Endothelial cell of umbilical vein (primary cell): ENCODE measurements at regions not wholly inside any gene's neighbourhood (a gene's known extent, or its start where the extent isn't known, plus 50 kb on each side); places are given as distances from the start of the nearest gene placed in this dataset.

Source experiments
- BruUV-seq: library from RNA; stranded (reverse); fragments of 400-500 nt; replicated peaks from 2 replicates; lab custom pipeline; 2021; lab: Mats Ljungman, UMichigan
- CTCF ChIA-PET: fragments of 300-600, 350-600 bp; sonication (Branson Sonifier 250); formaldehyde crosslinking; loops from one replicate; lab custom pipeline; 2021; ENCODE audit warnings: antibody characterized with exemption, inconsistent platforms; lab: Charles Lee
- POLR2A ChIA-PET: fragments of 300-600, 350-600 bp; sonication (Branson Sonifier 250); formaldehyde crosslinking; loops from one replicate; lab custom pipeline; 2021; ENCODE audit warnings: antibody characterized with exemption, inconsistent platforms; lab: Charles Lee
- DNase-seq: peaks from one replicate; pipeline ENCODE4 v3.0.0-alpha.2; 2011; ENCODE audit warnings: low read depth, low spot score
- FAIRE-seq: peaks from 2 replicates; lab custom pipeline; 2011; peaks lifted over from hg19 to GRCh38; lab: Jason Lieb, UNC
- H2AFZ ChIP-seq: 2 replicates; pipeline ENCODE4 v1.6.0; 2012; ENCODE audit warnings: low read depth, low read length, control low read depth, inconsistent platforms
- H3K27ac ChIP-seq: 2 replicates; pipeline ENCODE4 v1.5.1; 2011; ENCODE audit warnings: low read depth, mild to moderate bottlenecking, control low read depth, low read length, moderate library complexity; ENCODE audit not compliant: insufficient read depth
- H3K27me3 ChIP-seq, 2 experiments: 2 replicates each; pipeline versions ENCODE4 v1.6.0 to v1.6.1; 2011; ENCODE audit warnings: low read length in 2 of 2, mixed read lengths in 1 of 2; ENCODE audit not compliant: control insufficient read depth in 2 of 2, insufficient read depth in 2 of 2
- H3K36me3 ChIP-seq, 2 experiments: 2 replicates in 1 of 2; 3 replicates in 1 of 2; pipeline ENCODE4 v1.5.1; 2011; ENCODE audit warnings: low read length in 2 of 2, mild to moderate bottlenecking in 1 of 2, moderate library complexity in 1 of 2; ENCODE audit not compliant: control insufficient read depth in 2 of 2, insufficient read depth in 2 of 2; ENCODE audit errors: extremely low read depth in 1 of 2
- H3K4me1 ChIP-seq: 3 replicates; pipeline ENCODE4 v1.5.1; 2011; ENCODE audit warnings: mild to moderate bottlenecking, low read length; ENCODE audit not compliant: control insufficient read depth, insufficient read depth; ENCODE audit errors: extremely low read depth
- H3K4me2 ChIP-seq: 2 replicates; pipeline ENCODE4 v1.6.1; 2011; ENCODE audit warnings: low read length, control low read depth, mixed read lengths; ENCODE audit not compliant: insufficient read depth
- H3K4me3 ChIP-seq, 3 experiments: fragments of 200-600 bp in 1 of 3; sonication (generic), shearing (Covaris generic) in 1 of 3; replicated peaks in 1 of 3; 2 replicates each; pipeline ENCODE4 v1.5.1; 2011 to 2016; ENCODE audit warnings: control low read depth in 3 of 3, low read length in 3 of 3, mild to moderate bottlenecking in 2 of 3, inconsistent platforms in 1 of 3, low read depth in 1 of 3, moderate library complexity in 1 of 3; ENCODE audit not compliant: insufficient read depth in 1 of 3
- H3K79me2 ChIP-seq: 2 replicates; pipeline ENCODE4 v1.6.0; 2012; ENCODE audit warnings: low read length, inconsistent platforms; ENCODE audit not compliant: control insufficient read depth, insufficient read depth
- H3K9ac ChIP-seq: replicated peaks from 2 replicates; pipeline ENCODE3; 2011; ENCODE audit warnings: low read length, control low read depth; ENCODE audit not compliant: insufficient read depth; ENCODE audit errors: extremely low read depth
- H3K9me1 ChIP-seq: replicated peaks from 3 replicates; pipeline ENCODE4 v1.6.0; 2011; ENCODE audit warnings: mild to moderate bottlenecking, low read length; ENCODE audit not compliant: control insufficient read depth, insufficient read depth; ENCODE audit errors: extremely low read depth
- H3K9me3 ChIP-seq: replicated peaks from 2 replicates; pipeline ENCODE4 v1.5.1; 2012; ENCODE audit warnings: low read length, inconsistent platforms; ENCODE audit not compliant: control insufficient read depth, insufficient read depth
- H4K20me1 ChIP-seq: replicated peaks from 2 replicates; pipeline ENCODE3; 2011; ENCODE audit warnings: mild to moderate bottlenecking, low read length; ENCODE audit not compliant: control insufficient read depth, insufficient read depth; ENCODE audit errors: extremely low read depth
- CTCF ChIP-seq, 2 donors: IDR thresholded peaks; 1 replicate in 1 of 2; 2 replicates in 1 of 2; pipeline ENCODE4 v1.5.1; 2011; ENCODE audit warnings: low read length in 2 of 2, mild to moderate bottlenecking in 2 of 2, moderate library complexity in 2 of 2, control low read depth in 1 of 2, inconsistent platforms in 1 of 2, low read depth in 1 of 2; ENCODE audit not compliant: insufficient read depth in 1 of 2; ENCODE audit errors: extremely low read depth in 1 of 2
- EZH2 ChIP-seq: IDR thresholded peaks from 2 replicates; pipeline ENCODE4 v1.6.1; 2012; ENCODE audit warnings: borderline replicate concordance, low read depth, mild to moderate bottlenecking, moderate library complexity, low read length, inconsistent platforms; ENCODE audit not compliant: severe bottlenecking
- FOS ChIP-seq: IDR thresholded peaks from 2 replicates; pipeline ENCODE4 v1.6.1; 2011; ENCODE audit warnings: mild to moderate bottlenecking, low read length, moderate library complexity, borderline replicate concordance; ENCODE audit not compliant: insufficient read depth
- GATA2 ChIP-seq: IDR thresholded peaks from 2 replicates; pipeline ENCODE4 v1.7.0; 2011; ENCODE audit warnings: low read depth, mild to moderate bottlenecking, moderate library complexity, mixed read lengths, low read length; ENCODE audit not compliant: insufficient read length, insufficient read depth
- JUN ChIP-seq: IDR thresholded peaks from 2 replicates; pipeline ENCODE4 v1.6.1; 2011; ENCODE audit warnings: borderline replicate concordance, low read depth; ENCODE audit not compliant: insufficient read length, insufficient read depth
- MAX ChIP-seq: IDR thresholded peaks from 2 replicates; pipeline ENCODE4 v1.6.1; 2011; ENCODE audit not compliant: insufficient read depth, insufficient read length
- MYC ChIP-seq: IDR thresholded peaks from one replicate; pipeline ENCODE4 v1.6.1; 2011; ENCODE audit warnings: mild to moderate bottlenecking, low read depth, low read length
- POLR2A ChIP-seq: IDR thresholded peaks from 2 replicates; pipeline ENCODE4 v1.6.1; 2012; ENCODE audit warnings: low read depth, mild to moderate bottlenecking, control low read depth, low read length
- POLR2AphosphoS5 ChIP-seq: IDR thresholded peaks from 2 replicates; pipeline ENCODE4 v1.6.1; 2012; ENCODE audit warnings: low read depth, mild to moderate bottlenecking, control low read depth, low read length, moderate library complexity; ENCODE audit not compliant: insufficient read depth
- dilution Hi-C: fragments of 300-500 bp; cut with MboI; formaldehyde crosslinking; loops from one replicate; pipeline ENCODE4 v1.15.0; 2019; ENCODE audit warnings: low sequenced_read_pairs; ENCODE audit not compliant: extremely low pct_ligation_motif_present
- intact Hi-C: fragments of 100-400 bp; cut with micrococcal nuclease; formaldehyde crosslinking; loops from one replicate; pipeline ENCODE4 v1.10.0; 2022

GRCh38 chrX:150254909-150255308 lies 108.2 kb upstream of the MAMLD1 start:
- TF ChIP-seq POLR2AphosphoS5, result no peak
- no peak for TF ChIP-seq FOS
- no peak for TF ChIP-seq EZH2
- TF ChIP-seq MAX, result no peak
- no peak for TF ChIP-seq POLR2A
- no peak for TF ChIP-seq MYC
- TF ChIP-seq JUN, result no peak
- TF ChIP-seq CTCF (IDR thresholded peaks at IDR 0.05; ENCODE audit: extremely low read depth in 1 of 2, insufficient read depth in 1 of 2, low read depth in 1 of 2, low read length in 2 of 2), result no peak
- TF ChIP-seq GATA2, result no peak
- Histone ChIP-seq H3K79me2 (no peaks in the 10 kb centered on the region), H3K27me3 (no peaks in the 10 kb centered on the region), H3K9me3 (no peaks in the 10 kb centered on the region), H3K9me1 (no peaks in the 10 kb centered on the region), H3K4me1 (no peaks in the 10 kb centered on the region), H3K4me3 (no peak overlapping the region), H4K20me1 (no peaks in the 10 kb centered on the region), H3K9ac (no peak overlapping the region), H3K36me3 (no peaks in the 10 kb centered on the region), H3K4me2 (no peak overlapping the region), H2AFZ (no peak overlapping the region), H3K27ac (no peak overlapping the region)
- FAIRE-seq, result no peak
- ChIA-PET CTCF (interaction anchor here (0.8 kb wide), 1 partner anchor 16 kb away, joined by 3 read pairs; no protein-coding TSS in a partner anchor), POLR2A (no interaction called here)
- intact Hi-C loops, result no loop called here
- no TSS peak for BruUV-seq
- no peak for DNase-seq
- dilution Hi-C loops, result no loop called here
